GM10248 (cell line): ENCODE measurements at regions not wholly inside any gene's neighbourhood (a gene's known extent, or its start where the extent isn't known, plus 50 kb on each side); places are given as distances from the start of the nearest gene placed in this dataset.

Experiments used
- CTCF ChIA-PET: fragments of 300-600 bp; sonication (Branson Sonifier 250); formaldehyde crosslinking; extraction: SDS; loops from one replicate; lab custom pipeline; 2021; ENCODE audit warnings: antibody characterized with exemption; lab: Yijun Ruan, JAX
- POLR2A ChIA-PET: fragments of 350-650 bp; sonication (Branson Sonifier 250); formaldehyde crosslinking; extraction: SDS; loops from one replicate; lab custom pipeline; 2020; ENCODE audit warnings: antibody characterized with exemption; lab: Yijun Ruan, JAX
- DNase-seq: peaks from one replicate; pipeline ENCODE4 v3.0.0; 2012; ENCODE audit errors: extremely low spot score
- TF ChIP-seq, protein P1 (sequence below): IDR thresholded peaks from 2 replicates; pipeline ENCODE4 v1.5.1; 2012; ENCODE audit warnings: mild to moderate bottlenecking, low read depth; ENCODE audit errors: extremely low read depth, missing control alignments, control extremely low read depth

DNA sequence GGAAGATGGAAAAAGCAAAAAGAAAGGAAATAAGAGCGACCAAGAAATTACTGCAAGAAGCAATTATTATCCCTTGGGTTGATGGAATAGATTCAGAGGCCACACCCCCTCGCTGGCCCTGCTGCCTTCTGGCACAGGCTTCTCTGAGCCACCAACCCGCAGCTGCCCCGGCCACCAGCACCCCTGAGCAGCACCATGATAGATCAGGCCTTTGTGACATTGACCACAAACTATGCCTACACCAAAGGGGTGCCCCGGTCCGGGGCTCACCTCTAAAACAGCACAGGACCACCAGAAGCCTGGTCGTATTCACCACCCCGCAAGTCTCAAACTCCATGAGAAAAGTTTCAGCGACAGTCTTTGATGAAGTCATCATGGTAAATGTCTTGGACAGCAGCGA lies 1059.3 kb downstream of the SLITRK1 start:
- TF ChIP-seq, protein P1, sequence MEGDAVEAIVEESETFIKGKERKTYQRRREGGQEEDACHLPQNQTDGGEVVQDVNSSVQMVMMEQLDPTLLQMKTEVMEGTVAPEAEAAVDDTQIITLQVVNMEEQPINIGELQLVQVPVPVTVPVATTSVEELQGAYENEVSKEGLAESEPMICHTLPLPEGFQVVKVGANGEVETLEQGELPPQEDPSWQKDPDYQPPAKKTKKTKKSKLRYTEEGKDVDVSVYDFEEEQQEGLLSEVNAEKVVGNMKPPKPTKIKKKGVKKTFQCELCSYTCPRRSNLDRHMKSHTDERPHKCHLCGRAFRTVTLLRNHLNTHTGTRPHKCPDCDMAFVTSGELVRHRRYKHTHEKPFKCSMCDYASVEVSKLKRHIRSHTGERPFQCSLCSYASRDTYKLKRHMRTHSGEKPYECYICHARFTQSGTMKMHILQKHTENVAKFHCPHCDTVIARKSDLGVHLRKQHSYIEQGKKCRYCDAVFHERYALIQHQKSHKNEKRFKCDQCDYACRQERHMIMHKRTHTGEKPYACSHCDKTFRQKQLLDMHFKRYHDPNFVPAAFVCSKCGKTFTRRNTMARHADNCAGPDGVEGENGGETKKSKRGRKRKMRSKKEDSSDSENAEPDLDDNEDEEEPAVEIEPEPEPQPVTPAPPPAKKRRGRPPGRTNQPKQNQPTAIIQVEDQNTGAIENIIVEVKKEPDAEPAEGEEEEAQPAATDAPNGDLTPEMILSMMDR: no peak
- POLR2A ChIA-PET: no interaction called here
- CTCF ChIA-PET: no interaction called here
- DNase-seq: no peak

DNA sequence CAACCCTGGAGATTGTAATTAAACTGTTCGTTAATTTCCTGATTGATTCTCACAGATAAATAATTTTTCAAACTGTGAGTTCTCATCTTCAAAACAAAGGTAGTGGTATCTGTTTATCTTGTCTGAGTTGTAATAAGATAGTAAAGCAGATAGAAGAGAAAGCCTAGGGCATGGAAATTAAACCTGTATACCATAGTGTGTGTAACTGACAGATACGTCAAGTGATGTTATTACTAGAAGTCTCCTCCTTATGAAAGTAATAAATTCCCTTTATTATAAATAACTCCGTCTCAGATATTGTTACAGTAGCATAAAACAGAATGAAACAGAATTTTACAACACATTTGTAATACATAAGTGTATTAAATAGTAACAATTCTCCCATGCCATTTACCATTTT lies 1065.1 kb downstream of the SLITRK1 start:
- DNase-seq: no peak
- CTCF ChIA-PET: no interaction called here
- TF ChIP-seq, protein P1: no peak
- POLR2A ChIA-PET: no interaction called here

- POLR2A ChIA-PET: no interaction called here
These were observed 1066.5 kb downstream of the SLITRK1 start for GRCh38 chr13:82815791-82816190.

DNA sequence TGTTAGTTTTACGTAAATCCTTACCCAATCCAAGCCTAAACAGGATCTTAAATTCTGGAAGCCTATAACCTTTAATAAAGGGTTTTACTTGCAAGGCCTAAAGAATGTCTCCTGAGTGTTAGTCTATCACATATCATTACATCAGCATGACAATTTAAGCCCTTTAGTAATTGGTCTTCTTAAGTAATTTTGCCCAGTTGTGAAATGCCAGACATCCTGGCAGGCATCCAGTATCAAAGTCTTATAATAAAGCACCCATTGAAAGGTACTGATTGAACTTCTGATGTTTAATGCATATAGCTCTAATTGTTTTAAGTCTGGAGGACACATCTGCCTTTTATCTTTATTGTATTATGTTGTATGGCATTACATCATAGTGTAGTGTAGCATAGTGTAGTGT lies 1078.9 kb downstream of the SLITRK1 start:
- TF ChIP-seq, protein P1: no peak
- CTCF ChIA-PET: no interaction called here
- DNase-seq: no peak
- POLR2A ChIA-PET: no interaction called here

More at GRCh38 chr13:82815791-82816190, 1066.5 kb downstream of the SLITRK1 start:
- no peak for DNase-seq
- CTCF ChIA-PET: no interaction called here
- TF ChIP-seq, protein P1: no peak

DNA sequence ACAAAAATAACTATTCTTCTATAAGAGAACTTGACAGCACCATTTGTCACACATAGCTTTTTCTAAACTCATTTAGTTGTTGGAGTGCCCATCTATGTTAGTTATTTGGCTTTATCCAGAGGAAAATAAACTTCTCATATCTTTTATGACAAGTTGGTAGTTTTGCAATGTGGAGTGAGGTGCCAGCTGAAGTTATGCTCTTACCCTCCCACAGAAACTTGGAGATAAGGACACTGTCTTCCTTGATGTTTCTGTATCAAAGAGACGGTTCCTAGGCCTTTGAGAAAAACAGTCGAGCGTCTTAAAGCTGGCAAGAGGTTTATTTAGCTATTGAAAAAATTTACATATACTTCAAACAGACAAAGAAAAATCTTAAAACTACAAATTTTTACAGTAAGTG lies 1079.7 kb downstream of the SLITRK1 start:
- TF ChIP-seq, protein P1: no peak
- ChIA-PET POLR2A (no interaction called here), CTCF (no interaction called here)
- no peak for DNase-seq

GRCh38 chr13:82800391-82800790 lies 1081.9 kb downstream of the SLITRK1 start:
- POLR2A ChIA-PET: no interaction called here
- DNase-seq: no peak
- CTCF ChIA-PET: interaction anchor here (1.0 kb wide), 1 partner anchor 9 kb away, joined by 3 read pairs; no protein-coding TSS in a partner anchor
- TF ChIP-seq, protein P1: no peak

DNA sequence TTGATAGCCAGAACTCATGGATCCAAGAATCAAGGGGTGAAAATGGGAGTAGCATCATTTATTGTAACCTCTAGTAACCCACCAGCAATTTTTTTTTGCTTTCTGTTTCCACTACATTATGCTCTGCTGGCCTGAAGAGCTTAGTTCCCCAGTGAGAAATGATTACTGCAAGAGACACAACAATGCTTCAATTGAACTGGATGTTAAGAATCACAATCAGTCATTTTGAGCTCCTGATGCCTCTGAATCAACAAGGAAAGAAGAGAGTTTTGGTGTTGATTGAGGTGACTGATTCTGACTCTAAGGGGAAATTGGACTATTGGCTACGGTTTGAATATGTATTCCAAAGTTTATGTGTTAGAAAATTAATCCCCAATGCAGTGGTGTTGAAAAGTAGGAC lies 1084.4 kb downstream of the SLITRK1 start:
- TF ChIP-seq, protein P1: no peak
- CTCF ChIA-PET: no interaction called here
- POLR2A ChIA-PET: no interaction called here
- DNase-seq: no peak
